ENCODE measurements at regions not wholly inside any gene's neighbourhood (a gene's known extent, or its start where the extent isn't known, plus 50 kb on each side); places are given as distances from the start of the nearest gene placed in this dataset.

- TF ChIP-seq CHD7 (IDR thresholded peaks at IDR 0.05; ENCODE audit: insufficient replicate concordance, low read length): no peak
Measured at GRCh38 chr2:216583147-216583546, 50.1 kb upstream of the IGFBP2 start (continued).
